B cell (primary cell): ENCODE measurements at regions not wholly inside any gene's neighbourhood (a gene's known extent, or its start where the extent isn't known, plus 50 kb on each side); places are given as distances from the start of the nearest gene placed in this dataset.

ENCODE experiments used
- ATAC-seq: fragments of 200-7000 bp; cut with Tn5 transposase; one replicate; pipeline ENCODE4 v1.10.0; 2021; ENCODE audit warnings: low read depth, mild to moderate bottlenecking, moderate number of reproducible peaks, moderate library complexity
- CTCF ChIA-PET: fragments of 350-600 bp; sonication (Branson Sonifier 250); formaldehyde crosslinking; loops from one replicate; lab custom pipeline; 2021; ENCODE audit warnings: antibody characterized with exemption, inconsistent platforms; lab: Charles Lee
- POLR2A ChIA-PET: fragments of 350-600 bp; sonication (Branson Sonifier 250); formaldehyde crosslinking; loops from one replicate; lab custom pipeline; 2021; ENCODE audit warnings: antibody characterized with exemption; lab: Charles Lee
- DNase-seq: peaks from one replicate; pipeline ENCODE4 v3.0.0; 2013
- H2AFZ ChIP-seq: 2 replicates; pipeline ENCODE4 v1.6.1; 2012; ENCODE audit warnings: mild to moderate bottlenecking, low read depth, low read length; ENCODE audit not compliant: insufficient read depth, poor library complexity, severe bottlenecking
- H3K27ac ChIP-seq, 2 donors: 1 replicate in 1 of 2; 2 replicates in 1 of 2; pipeline ENCODE4 v1.5.1; 2012 to 2013; ENCODE audit warnings: low read length in 2 of 2, mild to moderate bottlenecking in 2 of 2, moderate library complexity in 1 of 2
- H3K27me3 ChIP-seq, 4 experiments: fragments of 200-600 bp in 1 of 4; sonication (generic) in 1 of 4; replicated peaks in 1 of 4; 1 replicate in 2 of 4; 2 replicates in 2 of 4; pipeline versions ENCODE4 v1.6.1 to v1.7.0; 2013 to 2016; ENCODE audit warnings: low read length in 3 of 4, mild to moderate bottlenecking in 2 of 4, mixed read lengths in 1 of 4, moderate library complexity in 1 of 4; ENCODE audit not compliant: insufficient read depth in 4 of 4, control insufficient read depth in 3 of 4; ENCODE audit errors: control extremely low read depth in 1 of 4
- H3K36me3 ChIP-seq, 2 experiments: replicated peaks in 1 of 2; 1 replicate in 1 of 2; 2 replicates in 1 of 2; pipeline versions ENCODE4 v1.6.1 to v1.7.1; 2013; ENCODE audit warnings: low read length in 1 of 2; ENCODE audit not compliant: insufficient read depth in 2 of 2, control insufficient read depth in 1 of 2; ENCODE audit errors: control extremely low read depth in 1 of 2, extremely low read depth in 1 of 2
- H3K4me1 ChIP-seq, 2 donors: fragments of 200-600 bp in 1 of 2; sonication (generic) in 1 of 2; 1 replicate in 1 of 2; 2 replicates in 1 of 2; pipeline versions ENCODE4 v1.5.1 to v1.6.1; 2013 to 2017; ENCODE audit warnings: low read length in 2 of 2; ENCODE audit not compliant: control insufficient read depth in 2 of 2, insufficient read depth in 2 of 2
- H3K4me2 ChIP-seq: replicated peaks from 2 replicates; pipeline ENCODE3; 2012; ENCODE audit warnings: mild to moderate bottlenecking, low read depth, low read length; ENCODE audit not compliant: poor library complexity, severe bottlenecking
- H3K4me3 ChIP-seq, 5 experiments: fragments of 200-600 bp in 1 of 5; sonication (generic) in 1 of 5; 1 replicate in 3 of 5; 2 replicates in 2 of 5; pipeline versions ENCODE4 v1.5.1 to v1.7.0; 2011 to 2016; ENCODE audit warnings: low read length in 4 of 5, mild to moderate bottlenecking in 4 of 5, low read depth in 2 of 5, control low read depth in 1 of 5, moderate library complexity in 1 of 5; ENCODE audit not compliant: insufficient read depth in 1 of 5; ENCODE audit errors: control extremely low read depth in 1 of 5, extremely low read depth in 1 of 5
- H3K79me2 ChIP-seq: fragments of 200-600 bp; sonication (generic); one replicate; pipeline ENCODE4 v1.6.0; 2016; ENCODE audit warnings: low read length; ENCODE audit not compliant: control insufficient read depth, insufficient read depth
- H3K9ac ChIP-seq: fragments of 200-600 bp; sonication (generic); 2 replicates; pipeline ENCODE4 v1.6.1; 2017; ENCODE audit warnings: mild to moderate bottlenecking, low read length, moderate library complexity
- H3K9me3 ChIP-seq, 3 donors: one replicate each; pipeline versions ENCODE4 v1.6.1 to v1.7.1; 2013; ENCODE audit warnings: low read length in 2 of 3; ENCODE audit not compliant: control insufficient read depth in 2 of 3, insufficient read depth in 1 of 3; ENCODE audit errors: control extremely low read depth in 1 of 3
- H4K20me1 ChIP-seq: 2 replicates; pipeline ENCODE4 v1.6.0; 2012; ENCODE audit warnings: mild to moderate bottlenecking, low read length; ENCODE audit not compliant: insufficient read depth, control insufficient read depth, poor library complexity, severe bottlenecking
- H3K27ac Mint-ChIP-seq: one replicate; pipeline ENCODE4 v1.8.0; 2021; ENCODE audit warnings: mixed read lengths
- H3K27me3 Mint-ChIP-seq: one replicate; pipeline ENCODE4 v1.8.0; 2021; ENCODE audit warnings: mixed read lengths
- H3K4me1 Mint-ChIP-seq: one replicate; pipeline ENCODE4 v1.8.0; 2021; ENCODE audit warnings: mixed read lengths
- H3K4me3 Mint-ChIP-seq: one replicate; pipeline ENCODE4 v1.8.0; 2021; ENCODE audit warnings: mixed read lengths
- H3K9me3 Mint-ChIP-seq: one replicate; pipeline ENCODE4 v1.8.0; 2022; ENCODE audit warnings: mixed read lengths; ENCODE audit not compliant: insufficient read depth
- EZH2 ChIP-seq: IDR thresholded peaks from 2 replicates; pipeline ENCODE4 v1.6.1; 2012; ENCODE audit warnings: borderline replicate concordance, low read depth, mild to moderate bottlenecking, moderate library complexity, low read length; ENCODE audit not compliant: insufficient read depth, poor library complexity, severe bottlenecking
- WGBS: methylation state at CpG from one replicate; pipeline ENCODE4 v1.1.5; 2013; ENCODE audit warnings: missing lambda C conversion rate; ENCODE audit not compliant: insufficient coverage; 5-methylcytosine and 5-hydroxymethylcytosine counted together
- intact Hi-C: fragments of 100-400 bp; cut with micrococcal nuclease; formaldehyde crosslinking; loops from one replicate; pipeline ENCODE4 v1.10.0; 2022
- TF ChIP-seq, protein P1 (sequence below): fragments of 200-600 bp; IDR thresholded peaks from one replicate; pipeline ENCODE4 v1.8.0; 2022; ENCODE audit warnings: antibody characterized with exemption, mild to moderate bottlenecking

DNA sequence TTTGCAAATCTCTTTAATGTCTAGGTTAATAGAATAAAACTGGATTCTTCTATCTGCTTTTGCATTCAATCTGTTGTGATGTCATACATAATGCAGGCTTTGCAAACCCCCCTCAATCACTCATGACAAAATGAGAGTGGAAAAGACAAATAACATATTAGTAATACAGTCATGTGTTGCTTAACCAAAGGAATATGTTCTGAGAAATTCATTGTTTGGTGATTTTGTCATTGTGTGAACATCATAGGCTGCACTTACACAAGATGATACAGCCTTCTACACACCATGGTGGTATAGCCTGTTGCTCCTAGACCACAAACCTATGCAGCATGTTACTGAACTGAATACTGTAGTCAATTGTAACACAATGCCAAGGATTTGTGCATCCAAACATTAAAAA is 87.3 kb upstream of the SEC61G start:
- Histone ChIP-seq H3K9ac (no peak overlapping the region), H4K20me1 (no peaks in the 10 kb centered on the region), H3K4me2 (no peak overlapping the region), H3K27ac (no peak overlapping the region), H3K36me3 (no peaks in the 10 kb centered on the region), H3K27me3 (no peaks in the 10 kb centered on the region), H3K4me3 (no peak overlapping the region), H3K4me1 (no peaks in the 10 kb centered on the region), H3K9me3 (no peaks in the 10 kb centered on the region), H2AFZ (no peak overlapping the region), H3K79me2 (no peaks in the 10 kb centered on the region)
- intact Hi-C loops: no loop called here
- H3K9me3 Mint-ChIP-seq: peaks cover 2% of the 10 kb centered on the region
- H3K27me3 Mint-ChIP-seq: peaks cover 5% of the 10 kb centered on the region
- H3K27ac Mint-ChIP-seq: no peak overlapping the region
- DNase-seq: no peak
- TF ChIP-seq EZH2: no peak
- TF ChIP-seq, protein P1, sequence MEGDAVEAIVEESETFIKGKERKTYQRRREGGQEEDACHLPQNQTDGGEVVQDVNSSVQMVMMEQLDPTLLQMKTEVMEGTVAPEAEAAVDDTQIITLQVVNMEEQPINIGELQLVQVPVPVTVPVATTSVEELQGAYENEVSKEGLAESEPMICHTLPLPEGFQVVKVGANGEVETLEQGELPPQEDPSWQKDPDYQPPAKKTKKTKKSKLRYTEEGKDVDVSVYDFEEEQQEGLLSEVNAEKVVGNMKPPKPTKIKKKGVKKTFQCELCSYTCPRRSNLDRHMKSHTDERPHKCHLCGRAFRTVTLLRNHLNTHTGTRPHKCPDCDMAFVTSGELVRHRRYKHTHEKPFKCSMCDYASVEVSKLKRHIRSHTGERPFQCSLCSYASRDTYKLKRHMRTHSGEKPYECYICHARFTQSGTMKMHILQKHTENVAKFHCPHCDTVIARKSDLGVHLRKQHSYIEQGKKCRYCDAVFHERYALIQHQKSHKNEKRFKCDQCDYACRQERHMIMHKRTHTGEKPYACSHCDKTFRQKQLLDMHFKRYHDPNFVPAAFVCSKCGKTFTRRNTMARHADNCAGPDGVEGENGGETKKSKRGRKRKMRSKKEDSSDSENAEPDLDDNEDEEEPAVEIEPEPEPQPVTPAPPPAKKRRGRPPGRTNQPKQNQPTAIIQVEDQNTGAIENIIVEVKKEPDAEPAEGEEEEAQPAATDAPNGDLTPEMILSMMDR: no peak
- CTCF ChIA-PET: interaction anchor here (0.9 kb wide), 1 partner anchor 69 kb away, joined by 3 read pairs; no protein-coding TSS in a partner anchor
- no peak for ATAC-seq
- POLR2A ChIA-PET: no interaction called here
- no peaks in the 10 kb centered on the region for H3K4me1 Mint-ChIP-seq
- no peak overlapping the region for H3K4me3 Mint-ChIP-seq

DNA sequence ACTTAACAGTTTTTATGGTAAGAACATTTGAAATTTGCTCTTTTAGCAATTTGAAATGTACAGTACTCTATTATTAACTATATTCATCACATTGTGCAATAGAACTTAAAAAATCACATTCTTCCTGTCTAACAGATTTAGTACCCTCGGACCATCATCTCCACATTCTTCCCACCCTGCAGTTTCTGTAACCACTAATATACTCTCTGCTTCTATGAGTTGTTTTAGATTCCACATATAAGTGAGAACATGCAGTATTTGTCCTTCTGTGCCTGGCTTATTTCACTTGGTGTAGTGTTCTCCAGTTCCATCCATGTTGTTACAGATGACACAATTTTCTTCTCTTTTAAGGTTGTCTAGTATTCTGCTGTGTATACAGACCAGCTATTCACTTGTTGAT is 88.9 kb upstream of the SEC61G start:
- no peak overlapping the region for H3K27ac ChIP-seq
- DNase-seq (no peak), ATAC-seq (no peak)
- intact Hi-C loops: no loop called here
- no peaks in the 10 kb centered on the region for H3K79me2 ChIP-seq
- H3K36me3 ChIP-seq: no peaks in the 10 kb centered on the region
- no peak for TF ChIP-seq EZH2
- TF ChIP-seq, protein P1: no peak
- no peaks in the 10 kb centered on the region for H3K4me1 ChIP-seq
- H3K4me3 Mint-ChIP-seq: no peak overlapping the region
- H3K9me3 Mint-ChIP-seq: peaks cover 2% of the 10 kb centered on the region
- H3K27me3 ChIP-seq: no peaks in the 10 kb centered on the region
- H2AFZ ChIP-seq: no peak overlapping the region
- no CpG with 5 or more reads among the region's 1 CpG for WGBS
- no peak overlapping the region for H3K27ac Mint-ChIP-seq
- ChIA-PET POLR2A (no interaction called here), CTCF (no interaction called here)
- H3K4me3 ChIP-seq: no peak overlapping the region
- H3K9me3 ChIP-seq: no peaks in the 10 kb centered on the region
- H3K27me3 Mint-ChIP-seq: peaks cover 5% of the 10 kb centered on the region
- no peaks in the 10 kb centered on the region for H3K4me1 Mint-ChIP-seq
- H4K20me1 ChIP-seq: no peaks in the 10 kb centered on the region
- H3K9ac ChIP-seq: no peak overlapping the region
- H3K4me2 ChIP-seq: no peak overlapping the region
